ENCODE measurements at regions not wholly inside any gene's neighbourhood (a gene's known extent, or its start where the extent isn't known, plus 50 kb on each side); places are given as distances from the start of the nearest gene placed in this dataset.
A peak's percentile ranks its signal among the peaks of the same experiment; 100 is the strongest.

DNA sequence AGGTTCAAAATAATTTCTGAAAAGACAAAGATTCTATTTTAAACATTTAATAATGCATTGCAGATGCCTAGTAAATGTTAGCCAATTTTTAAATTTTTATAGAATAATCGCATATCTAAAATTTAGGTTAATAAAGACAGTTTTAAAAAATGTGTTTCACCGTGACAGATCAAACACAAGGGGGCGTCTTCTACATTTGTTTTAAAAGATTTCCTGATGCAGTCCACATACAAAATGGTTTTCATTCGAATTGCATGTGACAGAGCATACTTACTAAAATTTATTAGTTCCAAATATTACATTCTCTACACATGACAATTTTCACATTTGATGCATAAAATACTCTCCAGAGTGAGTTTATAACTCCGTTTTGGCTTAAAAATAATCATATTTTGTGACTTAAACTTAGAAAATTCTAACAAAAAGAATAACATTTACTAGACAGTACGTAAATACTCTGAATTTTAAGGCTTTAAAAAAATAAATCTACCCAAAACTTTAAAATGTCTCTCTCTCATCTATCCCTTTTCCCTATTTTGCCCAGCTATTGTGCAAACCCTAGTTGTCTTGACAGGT is 75.5 kb downstream of the ADAMTS1 start:
- Histone ChIP-seq H3K4me3 (no peak overlapping the region), H3K27ac (no peak overlapping the region), H3K9me3 (no peaks in the 10 kb centered on the region), H3K27me3 (no peaks in the 10 kb centered on the region), H3K36me3 (no peaks in the 10 kb centered on the region), H3K4me1 (no peaks in the 10 kb centered on the region)
- intact Hi-C loops (cut with DNase I; ENCODE audit: low total_unique reads) = loop anchor here (5.0 kb wide), 1 partner anchor 68 kb away; no protein-coding TSS in a partner anchor
- 24 to 31% (median 28%) methylated on average over 6 of the region's 6 CpGs for WGBS, 5 donors
- TF ChIP-seq POLR2A (IDR thresholded peaks at IDR 0.05) (no peak), POLR2AphosphoS5 (IDR thresholded peaks at IDR 0.05) (no peak), EP300 (IDR thresholded peaks at IDR 0.05) (no peak)
- TF ChIP-seq, protein P1, sequence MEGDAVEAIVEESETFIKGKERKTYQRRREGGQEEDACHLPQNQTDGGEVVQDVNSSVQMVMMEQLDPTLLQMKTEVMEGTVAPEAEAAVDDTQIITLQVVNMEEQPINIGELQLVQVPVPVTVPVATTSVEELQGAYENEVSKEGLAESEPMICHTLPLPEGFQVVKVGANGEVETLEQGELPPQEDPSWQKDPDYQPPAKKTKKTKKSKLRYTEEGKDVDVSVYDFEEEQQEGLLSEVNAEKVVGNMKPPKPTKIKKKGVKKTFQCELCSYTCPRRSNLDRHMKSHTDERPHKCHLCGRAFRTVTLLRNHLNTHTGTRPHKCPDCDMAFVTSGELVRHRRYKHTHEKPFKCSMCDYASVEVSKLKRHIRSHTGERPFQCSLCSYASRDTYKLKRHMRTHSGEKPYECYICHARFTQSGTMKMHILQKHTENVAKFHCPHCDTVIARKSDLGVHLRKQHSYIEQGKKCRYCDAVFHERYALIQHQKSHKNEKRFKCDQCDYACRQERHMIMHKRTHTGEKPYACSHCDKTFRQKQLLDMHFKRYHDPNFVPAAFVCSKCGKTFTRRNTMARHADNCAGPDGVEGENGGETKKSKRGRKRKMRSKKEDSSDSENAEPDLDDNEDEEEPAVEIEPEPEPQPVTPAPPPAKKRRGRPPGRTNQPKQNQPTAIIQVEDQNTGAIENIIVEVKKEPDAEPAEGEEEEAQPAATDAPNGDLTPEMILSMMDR (IDR thresholded peaks at IDR 0.05) = peak in 5 of 7 experiments; percentile 4 to 53 (median 25)
- DNase-seq = peak in 1 of 2 donors; percentile 73

DNA sequence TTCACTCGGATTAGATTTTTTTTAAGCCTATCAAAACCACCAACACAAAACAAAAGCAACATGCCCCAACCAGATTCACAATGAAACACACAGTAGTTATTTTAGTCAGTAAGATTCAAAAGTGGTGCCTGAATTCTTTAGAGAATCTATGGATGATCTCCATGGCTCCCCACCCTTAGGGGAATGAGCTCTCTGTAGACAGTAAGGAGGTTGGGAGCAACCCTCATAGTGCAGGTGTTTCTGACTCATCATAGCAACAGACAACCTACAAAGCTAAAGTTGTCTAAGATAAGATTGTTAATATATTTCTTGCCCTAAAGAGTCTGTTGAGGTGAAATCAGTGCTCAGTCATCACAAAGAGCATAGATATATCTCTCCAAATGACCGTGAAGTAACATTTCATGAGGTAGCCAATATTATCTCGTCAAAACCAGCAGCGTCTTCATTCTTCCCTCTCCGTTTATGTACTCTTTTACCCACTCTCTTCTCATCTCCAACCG is 78.3 kb downstream of the ADAMTS1 start:
- WGBS, 5 donors = 80 to 88% (median 83%) methylated on average over 6 of the region's 6 CpGs
- intact Hi-C loops (cut with DNase I; ENCODE audit: low total_unique reads) = no loop called here
- no peak for DNase-seq
- H3K4me1 ChIP-seq = no peaks in the 10 kb centered on the region
- H3K4me3 ChIP-seq = no peak overlapping the region
- no peaks in the 10 kb centered on the region for H3K9me3 ChIP-seq
- H3K36me3 ChIP-seq = no peaks in the 10 kb centered on the region
- TF ChIP-seq POLR2A (IDR thresholded peaks at IDR 0.05) (no peak), POLR2AphosphoS5 (IDR thresholded peaks at IDR 0.05) (no peak), EP300 (IDR thresholded peaks at IDR 0.05) (no peak)
- TF ChIP-seq, protein P1 (IDR thresholded peaks at IDR 0.05) = no peak
- H3K27ac ChIP-seq = no peak overlapping the region
- no peaks in the 10 kb centered on the region for H3K27me3 ChIP-seq

DNA sequence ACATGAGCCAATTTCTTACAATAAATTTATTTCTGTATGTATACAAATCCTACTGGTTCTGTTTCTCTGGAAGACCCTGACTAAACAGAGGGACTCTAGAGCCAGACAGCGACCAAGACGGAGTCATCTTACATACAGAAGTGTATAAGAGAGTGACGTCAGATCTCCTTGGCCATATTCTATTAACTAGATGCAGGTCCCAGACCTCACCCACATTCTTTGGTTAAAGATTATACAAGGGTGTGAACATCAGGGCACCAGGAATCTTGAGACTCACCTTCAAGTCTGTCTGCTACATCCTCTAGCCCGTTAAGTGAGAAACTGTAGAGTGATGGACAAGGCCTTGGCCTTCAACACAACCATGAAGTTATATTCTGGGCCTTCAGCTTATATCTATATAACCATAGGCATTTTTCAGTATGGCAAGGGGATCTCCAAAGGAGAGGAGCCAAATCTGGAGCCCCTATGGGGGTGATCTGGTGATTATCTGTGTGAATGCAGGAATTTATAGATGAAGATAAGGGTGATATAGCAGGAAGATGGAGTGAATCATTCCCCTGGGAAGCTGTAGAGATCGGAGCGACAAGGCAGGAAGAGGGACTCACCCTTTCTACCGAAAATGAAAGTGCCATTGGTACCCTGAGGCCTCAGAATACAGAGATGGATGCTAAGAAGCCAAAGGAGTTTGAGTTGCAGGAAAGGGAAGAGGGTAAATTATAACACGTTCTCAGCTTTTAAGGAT is 83.9 kb downstream of the ADAMTS1 start:
- no peaks in the 10 kb centered on the region for H3K27me3 ChIP-seq
- no peaks in the 10 kb centered on the region for H3K4me1 ChIP-seq
- no peak overlapping the region for H3K4me3 ChIP-seq
- no peak for DNase-seq
- no peaks in the 10 kb centered on the region for H3K36me3 ChIP-seq
- H3K27ac ChIP-seq = no peak overlapping the region
- intact Hi-C loops (cut with DNase I; ENCODE audit: low total_unique reads) = no loop called here
- H3K9me3 ChIP-seq = no peaks in the 10 kb centered on the region
- WGBS, 5 donors = 90 to 95% (median 92%) methylated on average over 8 of the region's 8 CpGs
- TF ChIP-seq POLR2A (IDR thresholded peaks at IDR 0.05) (no peak), POLR2AphosphoS5 (IDR thresholded peaks at IDR 0.05) (no peak)

DNA sequence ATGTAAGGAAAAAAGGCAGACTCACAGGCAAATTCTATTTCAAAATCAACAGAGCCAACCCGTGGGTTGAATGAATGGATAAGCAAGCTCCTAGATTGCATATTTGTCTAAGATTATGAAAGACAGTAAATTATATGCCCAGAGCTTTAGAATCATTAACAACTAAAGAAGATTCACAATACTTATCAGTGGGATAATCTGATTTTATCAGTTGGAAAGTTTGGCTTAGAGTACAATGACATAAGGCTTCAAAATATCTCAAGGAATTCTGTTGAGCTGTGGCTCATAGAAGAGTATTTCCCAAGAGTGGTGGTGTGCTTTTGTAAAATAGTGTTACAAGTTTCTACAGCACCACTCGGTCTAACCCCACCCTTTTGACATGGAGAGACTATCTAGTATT is 85.5 kb downstream of the ADAMTS1 start:
- no peak for DNase-seq
- intact Hi-C loops (cut with DNase I; ENCODE audit: low total_unique reads) = no loop called here
- H3K27me3 ChIP-seq = no peaks in the 10 kb centered on the region
- 50 to 66% (median 62%) methylated on average over 2 of the region's 2 CpGs for WGBS, 5 donors
- H3K36me3 ChIP-seq = no peaks in the 10 kb centered on the region
- no peak for TF ChIP-seq POLR2A (IDR thresholded peaks at IDR 0.05)
- TF ChIP-seq, protein P1 (IDR thresholded peaks at IDR 0.05) = no peak
- no peak for TF ChIP-seq EP300 (IDR thresholded peaks at IDR 0.05)
- no peak for TF ChIP-seq POLR2AphosphoS5 (IDR thresholded peaks at IDR 0.05)
- H3K4me1 ChIP-seq = no peaks in the 10 kb centered on the region
- H3K9me3 ChIP-seq = no peaks in the 10 kb centered on the region
- no peak overlapping the region for H3K27ac ChIP-seq
- no peak overlapping the region for H3K4me3 ChIP-seq

All from stomach (tissue), 8 donors.